A549 (cell line): ENCODE measurements at regions not wholly inside any gene's neighbourhood (a gene's known extent, or its start where the extent isn't known, plus 50 kb on each side); places are given as distances from the start of the nearest gene placed in this dataset.

ENCODE experiments used
- ATAC-seq, 2 experiments: fragments of 200-7000 bp in 1 of 2; fragments of >200 bp in 1 of 2; cut with Nextera tagmentation in 1 of 2; cut with Tn5 transposase in 1 of 2; 3 replicates each; pipeline versions ENCODE4 v1.8.0 to v1.9.1; 2018 to 2020; ENCODE audit warnings: mild to moderate bottlenecking in 1 of 2, moderate library complexity in 1 of 2
- CTCF ChIA-PET: fragments of 300-600 bp; sonication (Branson Sonifier 250); formaldehyde crosslinking; extraction: SDS; loops from one replicate; lab custom pipeline; 2021; ENCODE audit warnings: antibody characterized with exemption, inconsistent platforms; lab: Yijun Ruan, JAX
- POLR2A ChIA-PET: fragments of 350-600 bp; formaldehyde crosslinking; extraction: SDS; loops from one replicate; lab custom pipeline; 2021; ENCODE audit warnings: antibody characterized with exemption, inconsistent platforms; lab: Yijun Ruan, JAX
- DNase-seq, 2 experiments: peaks; one replicate each; pipeline versions ENCODE4 v3.0.0 to v3.0.0-alpha.2; 2011 to 2016; ENCODE audit warnings: low read depth in 1 of 2, low spot score in 1 of 2
- FAIRE-seq: peaks from 2 replicates; lab custom pipeline; 2011; peaks lifted over from hg19 to GRCh38; lab: Jason Lieb, UNC
- H3K27ac ChIP-seq, 2 experiments: fragments of >200 bp; sonication (Bioruptor Twin); formaldehyde crosslinking; 3 replicates each; pipeline ENCODE4 v1.5.1; 2016 to 2017
- H3K4me1 ChIP-seq: fragments of >200 bp; sonication (Bioruptor Twin); formaldehyde crosslinking; 3 replicates; pipeline ENCODE4 v1.6.1; 2016
- H3K4me2 ChIP-seq: fragments of >200 bp; sonication (Bioruptor Twin); formaldehyde crosslinking; 3 replicates; pipeline ENCODE4 v1.6.1; 2016
- H3K4me3 ChIP-seq: fragments of >200 bp; sonication (Bioruptor Twin); formaldehyde crosslinking; 3 replicates; pipeline ENCODE4 v1.5.1; 2016
- H3K9me3 ChIP-seq: fragments of >200 bp; sonication (Bioruptor Twin); formaldehyde crosslinking; 3 replicates; pipeline ENCODE4 v1.6.1; 2016
- CBX2 ChIP-seq: fragments of 200-600 bp; sonication (generic); IDR thresholded peaks from 2 replicates; pipeline ENCODE4 v1.6.1; 2016; ENCODE audit warnings: low read depth, mild to moderate bottlenecking, borderline replicate concordance
- CHD4 ChIP-seq: fragments of 200-600 bp; sonication (generic); IDR thresholded peaks from 2 replicates; pipeline ENCODE4 v1.6.1; 2016; ENCODE audit warnings: antibody characterized with exemption, mild to moderate bottlenecking, borderline replicate concordance
- CTCF ChIP-seq: fragments of >200 bp; sonication (Bioruptor Twin); formaldehyde crosslinking; IDR thresholded peaks from 3 replicates; pipeline ENCODE4 v1.5.1; 2016
- EHF ChIP-seq: fragments of 250-450 bp; sonication (Bioruptor Pico); IDR thresholded peaks from 2 replicates; pipeline ENCODE4 v1.5.0; 2020; ENCODE audit warnings: mild to moderate bottlenecking
- ELK1 ChIP-seq: fragments of 150-350 bp; IDR thresholded peaks from 2 replicates; pipeline ENCODE4 v1.6.1; 2014; ENCODE audit warnings: low read depth, mild to moderate bottlenecking, low read length
- ESRRA ChIP-seq: fragments of 150-350 bp; IDR thresholded peaks from 2 replicates; pipeline ENCODE4 v1.6.1; 2014; ENCODE audit warnings: mild to moderate bottlenecking, low read length, borderline replicate concordance
- FOSL2 ChIP-seq, 2 experiments: fragments of 450-650 bp in 1 of 2; fragments of >200 bp in 1 of 2; sonication (Bioruptor Twin) in 1 of 2; formaldehyde crosslinking; IDR thresholded peaks; 2 replicates each; pipeline versions ENCODE4 v1.5.0 to v1.6.1; 2016 to 2020; ENCODE audit warnings: mild to moderate bottlenecking in 1 of 2, moderate library complexity in 1 of 2
- GATA3 ChIP-seq: IDR thresholded peaks from 2 replicates; pipeline ENCODE4 v1.6.1; 2012; ENCODE audit warnings: borderline replicate concordance
- HES2 ChIP-seq: fragments of >200 bp; sonication (Bioruptor Twin); formaldehyde crosslinking; IDR thresholded peaks from 2 replicates; pipeline ENCODE4 v1.6.1; 2016
- HMGXB4 ChIP-seq: fragments of 250-450 bp; sonication (Bioruptor Pico); IDR thresholded peaks from 2 replicates; pipeline ENCODE4 v1.5.0; 2021; ENCODE audit warnings: mild to moderate bottlenecking, moderate library complexity, borderline replicate concordance
- HOXA7 ChIP-seq: fragments of 250-450 bp; sonication (Bioruptor Pico); IDR thresholded peaks from 2 replicates; pipeline ENCODE4 v1.5.0; 2020; ENCODE audit warnings: mild to moderate bottlenecking, moderate library complexity
- HOXB5 ChIP-seq: fragments of 250-450 bp; sonication (Bioruptor Pico); IDR thresholded peaks from 2 replicates; pipeline ENCODE4 v1.5.0; 2020; ENCODE audit warnings: mild to moderate bottlenecking, moderate library complexity
- JUN ChIP-seq, 2 experiments: fragments of >200 bp; sonication (Bioruptor Twin); formaldehyde crosslinking; IDR thresholded peaks; 2 replicates in 1 of 2; 3 replicates in 1 of 2; pipeline ENCODE4 v1.6.1; 2016 to 2017
- JUNB ChIP-seq: fragments of >200 bp; sonication (Bioruptor Twin); formaldehyde crosslinking; IDR thresholded peaks from 2 replicates; pipeline ENCODE4 v1.6.1; 2016
- KDM5A ChIP-seq: fragments of 200-600 bp; sonication (generic); IDR thresholded peaks from 2 replicates; pipeline ENCODE4 v1.6.1; 2016; ENCODE audit warnings: antibody characterized with exemption, mild to moderate bottlenecking
- MAX ChIP-seq: IDR thresholded peaks from 2 replicates; pipeline ENCODE4 v1.6.1; 2012
- MAZ ChIP-seq: fragments of 150-350 bp; IDR thresholded peaks from 2 replicates; pipeline ENCODE4 v1.6.1; 2014; ENCODE audit warnings: antibody characterized with exemption, low read depth, low read length, borderline replicate concordance
- NFE2L2 ChIP-seq: fragments of 150-350 bp; conservative IDR thresholded peaks from 2 replicates; pipeline ENCODE4 v1.6.1; 2014; ENCODE audit warnings: low read length
- PBX3 ChIP-seq: IDR thresholded peaks from 2 replicates; pipeline ENCODE4 v1.6.1; 2012
- PHF8 ChIP-seq: fragments of 200-600 bp; sonication (generic); IDR thresholded peaks from 2 replicates; pipeline ENCODE4 v1.6.1; 2016; ENCODE audit warnings: low read depth, mild to moderate bottlenecking, antibody characterized with exemption, moderate library complexity, borderline replicate concordance
- POLR2AphosphoS2 ChIP-seq: conservative IDR thresholded peaks from 2 replicates; pipeline ENCODE4 v1.6.1; 2012; ENCODE audit warnings: low read length, improper control_type of control experiment, inconsistent platforms
- RARB ChIP-seq: fragments of 250-450 bp; sonication (Bioruptor Pico); IDR thresholded peaks from 2 replicates; pipeline ENCODE4 v1.8.0; 2021; ENCODE audit warnings: mild to moderate bottlenecking, moderate library complexity
- RCOR1 ChIP-seq: fragments of 150-350 bp; IDR thresholded peaks from 2 replicates; pipeline ENCODE4 v1.6.1; 2014; ENCODE audit warnings: antibody characterized with exemption, low read length, low read depth
- SREBF2 ChIP-seq: fragments of 450-650 bp; IDR thresholded peaks from 2 replicates; pipeline ENCODE4 v1.6.1; 2014; ENCODE audit warnings: mild to moderate bottlenecking, moderate library complexity
- TFCP2L1 ChIP-seq: fragments of 250-450 bp; sonication (Bioruptor Pico); IDR thresholded peaks from 2 replicates; pipeline ENCODE4 v1.5.0; 2021; ENCODE audit warnings: mild to moderate bottlenecking
- USF2 ChIP-seq: fragments of 450-650 bp; IDR thresholded peaks from 2 replicates; pipeline ENCODE4 v1.6.1; 2014; ENCODE audit warnings: antibody characterized with exemption
- ZC3H11A ChIP-seq: fragments of 450-650 bp; IDR thresholded peaks from 2 replicates; pipeline ENCODE4 v1.6.1; 2014; ENCODE audit warnings: antibody characterized with exemption, mild to moderate bottlenecking
- ZSCAN20 ChIP-seq: fragments of 250-450 bp; sonication (Bioruptor Pico); IDR thresholded peaks from 2 replicates; pipeline ENCODE4 v1.8.0; 2022; ENCODE audit warnings: mild to moderate bottlenecking, moderate library complexity
- WGBS: methylation state at CpG from one replicate; pipeline ENCODE4 v1.1.6; 2017; ENCODE audit errors: missing lambda C conversion rate; 5-methylcytosine and 5-hydroxymethylcytosine counted together

- FAIRE-seq (no peak), ATAC-seq (no peak), DNase-seq (no peak)
- no peak overlapping the region for H3K4me2 ChIP-seq
- 65% methylated on average over 5 of the region's 5 CpGs for WGBS
- no peaks in the 10 kb centered on the region; the same call in 2 of the 3 replicates for H3K9me3 ChIP-seq
- H3K4me1 ChIP-seq, result no peaks in the 10 kb centered on the region
- H3K27ac ChIP-seq, result no peak overlapping the region
- ChIA-PET CTCF (no interaction called here), POLR2A (no interaction called here)
- no peak overlapping the region for H3K4me3 ChIP-seq
- TF ChIP-seq RCOR1 (no peak), TFCP2L1 (no peak), CBX2 (no peak), POLR2AphosphoS2 (no peak), ZC3H11A (no peak), FOSL2 (IDR thresholded peaks at IDR 0.05) (no peak), FOSL2 (CRISPR knock-in tag; IDR thresholded peaks at IDR 0.05) (no peak), PHF8 (no peak), GATA3 (no peak), JUNB (no peak), MAX (no peak), RARB (CRISPR knock-in tag) (no peak), HES2 (no peak), CTCF (no peak), CHD4 (no peak), ZSCAN20 (no peak), SREBF2 (no peak), EHF (CRISPR knock-in tag) (no peak), PBX3 (no peak), HOXB5 (CRISPR knock-in tag) (no peak), MAZ (no peak)
These were observed 155.2 kb downstream of the KITLG start for GRCh38 chr12:88424791-88425730.

- FAIRE-seq, result no peak
- Histone ChIP-seq H3K9me3 (no peaks in the 10 kb centered on the region; the same call in 2 of the 3 replicates), H3K4me3 (no peak overlapping the region), H3K4me1 (no peaks in the 10 kb centered on the region), H3K4me2 (no peak overlapping the region), H3K27ac (no peak overlapping the region)
- no peak for ATAC-seq
- TF ChIP-seq HOXA7 (CRISPR knock-in tag), result no peak
- no peak for TF ChIP-seq ESRRA
- no peak for TF ChIP-seq ZSCAN20
- TF ChIP-seq MAX, result no peak
- no peak for TF ChIP-seq EHF (CRISPR knock-in tag)
- TF ChIP-seq TFCP2L1, result no peak
- no peak for TF ChIP-seq USF2
- TF ChIP-seq NFE2L2, result no peak
- no peak for TF ChIP-seq JUN (IDR thresholded peaks at IDR 0.05)
- no peak for TF ChIP-seq HMGXB4 (CRISPR knock-in tag)
- no peak for TF ChIP-seq ZC3H11A
- TF ChIP-seq KDM5A, result no peak
- no peak for TF ChIP-seq ELK1
- WGBS, result 85% methylated on average over 1 of the region's 1 CpG
- ChIA-PET POLR2A (no interaction called here), CTCF (interaction anchor here (1.3 kb wide), 1 partner anchor 11 kb away, joined by 3 read pairs; no protein-coding TSS in a partner anchor)
- DNase-seq, result no peak
These were observed 151.9 kb downstream of the KITLG start for GRCh38 chr12:88428350-88428749.
